ENCODE measurements at regions not wholly inside any gene's neighbourhood (a gene's known extent, or its start where the extent isn't known, plus 50 kb on each side); places are given as distances from the start of the nearest gene placed in this dataset.

DNA sequence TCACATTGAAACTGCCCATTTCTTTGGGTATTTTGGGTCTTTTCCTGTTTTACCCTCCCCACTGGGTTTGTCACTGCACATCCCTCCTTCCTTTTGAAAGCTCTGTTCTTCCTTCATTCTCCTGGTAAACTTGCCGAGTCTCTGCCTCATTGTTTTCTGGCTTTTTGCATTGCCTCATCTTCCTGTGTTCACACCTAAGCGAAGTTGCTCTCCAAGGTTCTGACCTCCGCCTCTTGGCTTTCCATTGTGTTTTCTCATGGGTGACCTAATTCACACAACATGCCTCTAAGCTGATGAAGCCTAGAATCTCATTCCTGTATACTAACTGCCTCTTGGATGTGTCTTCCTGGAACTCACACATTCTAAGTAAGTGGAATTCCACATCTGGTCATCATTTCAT, 1096.1 kb upstream of the EEF2KMT start:
- no peaks in the 10 kb centered on the region for H3K36me3 ChIP-seq (ENCODE audit: control insufficient read depth in 1 of 2, insufficient read depth in 2 of 2, low read length in 2 of 2)

DNA sequence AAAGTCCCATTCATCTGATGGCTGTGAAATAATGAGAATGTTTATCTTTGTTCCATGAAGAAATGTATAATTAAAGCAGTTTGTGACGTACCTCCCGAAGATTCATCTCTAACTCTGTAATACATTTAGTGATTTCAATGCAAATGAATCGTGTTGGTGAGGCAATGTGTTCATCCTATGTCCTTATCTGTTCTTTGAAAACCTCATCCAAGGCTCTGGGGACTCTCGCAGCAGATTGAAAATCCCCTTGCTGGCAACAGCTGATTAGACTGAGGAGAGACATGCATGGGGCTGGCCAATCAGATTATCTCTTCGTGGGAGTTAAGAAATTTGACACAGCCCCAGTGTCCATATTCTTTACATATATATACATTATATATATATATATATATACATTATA, 1095.4 kb upstream of the EEF2KMT start:
- H3K9ac ChIP-seq (ENCODE audit: low read length), result no peak overlapping the region

More for the DNA sequence above, 1096.1 kb upstream of the EEF2KMT start:
- no peaks in the 10 kb centered on the region for H3K4me1 ChIP-seq (ENCODE audit: control insufficient read depth in 1 of 2, insufficient read depth in 2 of 2, low read length in 2 of 2)
- H3K4me3 ChIP-seq (replicated peaks in 1 of 2; ENCODE audit: low read depth in 1 of 2, low read length in 2 of 2), result no peak overlapping the region
- intact Hi-C loops (cut with micrococcal nuclease), result no loop called here
- H4K20me1 ChIP-seq (ENCODE audit: insufficient read depth), result no peaks in the 10 kb centered on the region
- H3K27ac ChIP-seq (ENCODE audit: low read depth, low read length), result no peak overlapping the region
- ATAC-seq, result no peak
- no peak overlapping the region for H3K9ac ChIP-seq (ENCODE audit: low read length)
- ChIA-PET POLR2A (no interaction called here), RAD21 (ENCODE audit: low non-redundant PET in 1 of 2, low total read pairs in 2 of 2, uncharacterized antibody in 2 of 2, unreplicated experiment in 2 of 2) (no interaction called here), CTCF (no interaction called here)
- no peak overlapping the region for H3K4me2 ChIP-seq (ENCODE audit: low read length)
- no peak for DNase-seq (ENCODE audit: low read depth, low spot score)
- BruUV-seq (replicated peaks), result no TSS peak
- no peaks in the 10 kb centered on the region for H3K79me2 ChIP-seq (ENCODE audit: insufficient read depth, low read length)
- H2AFZ ChIP-seq (ENCODE audit: low read depth, low read length, poor library complexity, severe bottlenecking), result no peak overlapping the region
- no peaks in the 10 kb centered on the region for H3K9me3 ChIP-seq (ENCODE audit: control insufficient read depth in 1 of 2, insufficient read depth in 1 of 2, low read depth in 1 of 2, low read length in 2 of 2)
- H3K27me3 ChIP-seq (ENCODE audit: insufficient read depth, low read length), result no peaks in the 10 kb centered on the region
- no peak for TF ChIP-seq ZFX (IDR thresholded peaks at IDR 0.05)
- no peak for TF ChIP-seq SIN3A (IDR thresholded peaks at IDR 0.05; ENCODE audit: low read depth)
- TF ChIP-seq, protein P1, sequence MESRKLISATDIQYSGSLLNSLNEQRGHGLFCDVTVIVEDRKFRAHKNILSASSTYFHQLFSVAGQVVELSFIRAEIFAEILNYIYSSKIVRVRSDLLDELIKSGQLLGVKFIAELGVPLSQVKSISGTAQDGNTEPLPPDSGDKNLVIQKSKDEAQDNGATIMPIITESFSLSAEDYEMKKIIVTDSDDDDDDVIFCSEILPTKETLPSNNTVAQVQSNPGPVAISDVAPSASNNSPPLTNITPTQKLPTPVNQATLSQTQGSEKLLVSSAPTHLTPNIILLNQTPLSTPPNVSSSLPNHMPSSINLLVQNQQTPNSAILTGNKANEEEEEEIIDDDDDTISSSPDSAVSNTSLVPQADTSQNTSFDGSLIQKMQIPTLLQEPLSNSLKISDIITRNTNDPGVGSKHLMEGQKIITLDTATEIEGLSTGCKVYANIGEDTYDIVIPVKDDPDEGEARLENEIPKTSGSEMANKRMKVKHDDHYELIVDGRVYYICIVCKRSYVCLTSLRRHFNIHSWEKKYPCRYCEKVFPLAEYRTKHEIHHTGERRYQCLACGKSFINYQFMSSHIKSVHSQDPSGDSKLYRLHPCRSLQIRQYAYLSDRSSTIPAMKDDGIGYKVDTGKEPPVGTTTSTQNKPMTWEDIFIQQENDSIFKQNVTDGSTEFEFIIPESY (IDR thresholded peaks at IDR 0.05; ENCODE audit: extremely low read depth, insufficient replicate concordance, low read length), result no peak
- no peaks in the 10 kb centered on the region for H3K9me2 ChIP-seq (ENCODE audit: insufficient read depth)

More for the DNA sequence above, 1095.4 kb upstream of the EEF2KMT start:
- no peak for ATAC-seq
- no peaks in the 10 kb centered on the region for H3K4me1 ChIP-seq (ENCODE audit: control insufficient read depth in 1 of 2, insufficient read depth in 2 of 2, low read length in 2 of 2)
- no TSS peak for BruUV-seq (replicated peaks)
- RAD21 ChIA-PET (ENCODE audit: low non-redundant PET in 1 of 2, low total read pairs in 2 of 2, uncharacterized antibody in 2 of 2, unreplicated experiment in 2 of 2), result no interaction called here
- DNase-seq (ENCODE audit: low read depth, low spot score), result no peak
- H3K9me2 ChIP-seq (ENCODE audit: insufficient read depth), result no peaks in the 10 kb centered on the region
- H3K27ac ChIP-seq (ENCODE audit: low read depth, low read length), result no peak overlapping the region
- H2AFZ ChIP-seq (ENCODE audit: low read depth, low read length, poor library complexity, severe bottlenecking), result no peak overlapping the region
- intact Hi-C loops (cut with micrococcal nuclease), result no loop called here
- POLR2A ChIA-PET, result no interaction called here
- no peaks in the 10 kb centered on the region for H3K36me3 ChIP-seq (ENCODE audit: control insufficient read depth in 1 of 2, insufficient read depth in 2 of 2, low read length in 2 of 2)
- H4K20me1 ChIP-seq (ENCODE audit: insufficient read depth), result no peaks in the 10 kb centered on the region
- H3K9me3 ChIP-seq (ENCODE audit: control insufficient read depth in 1 of 2, insufficient read depth in 1 of 2, low read depth in 1 of 2, low read length in 2 of 2), result no peaks in the 10 kb centered on the region
- TF ChIP-seq CEBPB (IDR thresholded peaks at IDR 0.05; ENCODE audit: low read depth) (no peak), CBX3 (IDR thresholded peaks at IDR 0.05; ENCODE audit: low read depth) (no peak), ELF1 (IDR thresholded peaks at IDR 0.05; ENCODE audit: borderline replicate concordance, low read depth) (no peak), JUND (IDR thresholded peaks at IDR 0.05) (no peak), ZFX (IDR thresholded peaks at IDR 0.05) (no peak), POLR2AphosphoS5 (IDR thresholded peaks at IDR 0.05; ENCODE audit: low read depth, low read length) (no peak), EGR1 (IDR thresholded peaks at IDR 0.05; ENCODE audit: low read depth) (no peak), TCF7L2 (IDR thresholded peaks at IDR 0.05; ENCODE audit: borderline replicate concordance, extremely low read depth, insufficient read depth, insufficient read length) (no peak), FOSL1 (IDR thresholded peaks at IDR 0.05; ENCODE audit: low read depth) (no peak), POLR2A (IDR thresholded peaks at IDR 0.05; ENCODE audit: borderline replicate concordance, extremely low read depth, insufficient read depth, insufficient read length) (no peak), SIN3A (IDR thresholded peaks at IDR 0.05; ENCODE audit: low read depth) (no peak), RAD21 (IDR thresholded peaks at IDR 0.05; ENCODE audit: low read depth) (no peak), SP1 (IDR thresholded peaks at IDR 0.05; ENCODE audit: low read depth) (no peak), EZH2phosphoT487 (IDR thresholded peaks at IDR 0.05; ENCODE audit: borderline replicate concordance) (no peak)
- TF ChIP-seq, protein P2, sequence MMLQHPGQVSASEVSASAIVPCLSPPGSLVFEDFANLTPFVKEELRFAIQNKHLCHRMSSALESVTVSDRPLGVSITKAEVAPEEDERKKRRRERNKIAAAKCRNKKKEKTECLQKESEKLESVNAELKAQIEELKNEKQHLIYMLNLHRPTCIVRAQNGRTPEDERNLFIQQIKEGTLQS (IDR thresholded peaks at IDR 0.05), result no peak
- TF ChIP-seq, protein P3, sequence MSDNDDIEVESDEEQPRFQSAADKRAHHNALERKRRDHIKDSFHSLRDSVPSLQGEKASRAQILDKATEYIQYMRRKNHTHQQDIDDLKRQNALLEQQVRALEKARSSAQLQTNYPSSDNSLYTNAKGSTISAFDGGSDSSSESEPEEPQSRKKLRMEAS (IDR thresholded peaks at IDR 0.05), result no peak
- TF ChIP-seq, protein P4, sequence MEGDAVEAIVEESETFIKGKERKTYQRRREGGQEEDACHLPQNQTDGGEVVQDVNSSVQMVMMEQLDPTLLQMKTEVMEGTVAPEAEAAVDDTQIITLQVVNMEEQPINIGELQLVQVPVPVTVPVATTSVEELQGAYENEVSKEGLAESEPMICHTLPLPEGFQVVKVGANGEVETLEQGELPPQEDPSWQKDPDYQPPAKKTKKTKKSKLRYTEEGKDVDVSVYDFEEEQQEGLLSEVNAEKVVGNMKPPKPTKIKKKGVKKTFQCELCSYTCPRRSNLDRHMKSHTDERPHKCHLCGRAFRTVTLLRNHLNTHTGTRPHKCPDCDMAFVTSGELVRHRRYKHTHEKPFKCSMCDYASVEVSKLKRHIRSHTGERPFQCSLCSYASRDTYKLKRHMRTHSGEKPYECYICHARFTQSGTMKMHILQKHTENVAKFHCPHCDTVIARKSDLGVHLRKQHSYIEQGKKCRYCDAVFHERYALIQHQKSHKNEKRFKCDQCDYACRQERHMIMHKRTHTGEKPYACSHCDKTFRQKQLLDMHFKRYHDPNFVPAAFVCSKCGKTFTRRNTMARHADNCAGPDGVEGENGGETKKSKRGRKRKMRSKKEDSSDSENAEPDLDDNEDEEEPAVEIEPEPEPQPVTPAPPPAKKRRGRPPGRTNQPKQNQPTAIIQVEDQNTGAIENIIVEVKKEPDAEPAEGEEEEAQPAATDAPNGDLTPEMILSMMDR (IDR thresholded peaks at IDR 0.05 in 2 of 3, conservative IDR thresholded peaks at IDR 0.05 in 1 of 3; ENCODE audit: borderline replicate concordance in 1 of 3, insufficient read depth in 1 of 3, low read depth in 2 of 3, low read length in 2 of 3), result no peak
- CTCF ChIA-PET, result no interaction called here
- H3K4me3 ChIP-seq (replicated peaks in 1 of 2; ENCODE audit: low read depth in 1 of 2, low read length in 2 of 2), result no peak overlapping the region
- H3K4me2 ChIP-seq (ENCODE audit: low read length), result no peak overlapping the region
- no peaks in the 10 kb centered on the region for H3K79me2 ChIP-seq (ENCODE audit: insufficient read depth, low read length)
- H3K27me3 ChIP-seq (ENCODE audit: insufficient read depth, low read length), result no peaks in the 10 kb centered on the region
